ENCODE measurements at regions not wholly inside any gene's neighbourhood (a gene's known extent, or its start where the extent isn't known, plus 50 kb on each side); places are given as distances from the start of the nearest gene placed in this dataset.

DNA sequence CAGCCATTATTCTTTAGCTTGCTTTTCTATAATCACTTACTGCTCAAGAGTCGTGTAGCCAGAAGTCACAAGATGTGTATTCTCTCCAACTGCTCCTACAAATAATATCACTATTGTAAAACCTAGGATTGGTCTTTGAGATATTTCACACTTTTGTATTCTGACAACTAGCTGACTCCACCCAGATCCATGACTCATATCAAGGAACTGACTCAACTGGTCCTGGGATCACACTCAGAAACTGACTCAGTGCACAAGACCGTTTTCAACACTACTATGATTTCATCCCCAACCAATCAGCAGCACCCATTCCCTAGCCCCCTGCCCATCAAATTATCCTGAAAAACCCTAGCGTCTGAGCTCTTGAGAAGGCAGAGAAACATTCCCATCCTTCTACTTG is 56.5 kb upstream of the ORC5 start:
- no peak for TF ChIP-seq POLR2AphosphoS5 (IDR thresholded peaks at IDR 0.05)
- TF ChIP-seq, protein P1, sequence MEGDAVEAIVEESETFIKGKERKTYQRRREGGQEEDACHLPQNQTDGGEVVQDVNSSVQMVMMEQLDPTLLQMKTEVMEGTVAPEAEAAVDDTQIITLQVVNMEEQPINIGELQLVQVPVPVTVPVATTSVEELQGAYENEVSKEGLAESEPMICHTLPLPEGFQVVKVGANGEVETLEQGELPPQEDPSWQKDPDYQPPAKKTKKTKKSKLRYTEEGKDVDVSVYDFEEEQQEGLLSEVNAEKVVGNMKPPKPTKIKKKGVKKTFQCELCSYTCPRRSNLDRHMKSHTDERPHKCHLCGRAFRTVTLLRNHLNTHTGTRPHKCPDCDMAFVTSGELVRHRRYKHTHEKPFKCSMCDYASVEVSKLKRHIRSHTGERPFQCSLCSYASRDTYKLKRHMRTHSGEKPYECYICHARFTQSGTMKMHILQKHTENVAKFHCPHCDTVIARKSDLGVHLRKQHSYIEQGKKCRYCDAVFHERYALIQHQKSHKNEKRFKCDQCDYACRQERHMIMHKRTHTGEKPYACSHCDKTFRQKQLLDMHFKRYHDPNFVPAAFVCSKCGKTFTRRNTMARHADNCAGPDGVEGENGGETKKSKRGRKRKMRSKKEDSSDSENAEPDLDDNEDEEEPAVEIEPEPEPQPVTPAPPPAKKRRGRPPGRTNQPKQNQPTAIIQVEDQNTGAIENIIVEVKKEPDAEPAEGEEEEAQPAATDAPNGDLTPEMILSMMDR (IDR thresholded peaks at IDR 0.05) = no peak
- no peak for TF ChIP-seq EP300 (IDR thresholded peaks at IDR 0.05)
- no peak for TF ChIP-seq POLR2A (IDR thresholded peaks at IDR 0.05)

Measured in gastroesophageal sphincter (tissue), 3 donors.